Lung (tissue), 11 donors: ENCODE measurements at regions not wholly inside any gene's neighbourhood (a gene's known extent, or its start where the extent isn't known, plus 50 kb on each side); places are given as distances from the start of the nearest gene placed in this dataset.

ENCODE experiments used
- ATAC-seq: fragments of 200-7000 bp; cut with Tn5 transposase; one replicate; pipeline ENCODE4 v1.9.1; 2020; ENCODE audit warnings: moderate number of reproducible peaks; ENCODE audit not compliant: insufficient read depth, low FRiP score
- DNase-seq, 3 donors: peaks; one replicate each; pipeline ENCODE4 v3.0.0-alpha.2; 2013 to 2017
- H3K27ac ChIP-seq, 2 donors: one replicate each; pipeline ENCODE4 v1.5.1; 2013; ENCODE audit warnings: mild to moderate bottlenecking in 2 of 2, moderate library complexity in 2 of 2, control low read depth in 1 of 2, inconsistent platforms in 1 of 2, low read depth in 1 of 2, low read length in 1 of 2
- H3K27me3 ChIP-seq, 3 donors: one replicate each; pipeline ENCODE4 v1.5.1; 2013; ENCODE audit warnings: low read length in 2 of 3; ENCODE audit not compliant: control insufficient read depth in 3 of 3, insufficient read depth in 3 of 3
- H3K36me3 ChIP-seq, 4 donors: one replicate each; pipeline ENCODE4 v1.5.1; 2013; ENCODE audit warnings: low read length in 4 of 4, mild to moderate bottlenecking in 1 of 4, moderate library complexity in 1 of 4; ENCODE audit not compliant: control insufficient read depth in 4 of 4, insufficient read depth in 4 of 4
- H3K4me1 ChIP-seq, 5 donors: one replicate each; pipeline ENCODE4 v1.5.1; 2013; ENCODE audit warnings: low read length in 5 of 5, mild to moderate bottlenecking in 2 of 5, moderate library complexity in 1 of 5; ENCODE audit not compliant: control insufficient read depth in 5 of 5, insufficient read depth in 5 of 5
- H3K4me3 ChIP-seq: one replicate; pipeline ENCODE4 v1.5.1; 2013; ENCODE audit warnings: mild to moderate bottlenecking, control low read depth, moderate library complexity
- H3K9ac ChIP-seq, 2 donors: one replicate each; pipeline ENCODE4 v1.5.1; 2013; ENCODE audit warnings: low read length in 2 of 2, control low read depth in 1 of 2; ENCODE audit not compliant: insufficient read depth in 1 of 2
- H3K9me3 ChIP-seq, 4 donors: one replicate each; pipeline ENCODE4 v1.5.1; 2013; ENCODE audit warnings: low read length in 3 of 4, mild to moderate bottlenecking in 1 of 4, moderate library complexity in 1 of 4; ENCODE audit not compliant: control insufficient read depth in 4 of 4, insufficient read depth in 3 of 4
- WGBS, 2 donors: extraction: QIAGEN DNeasy Blood & Tissue Kit; methylation state at CpG; one replicate each; pipeline ENCODE4 v1.1.7; 2013; 5-methylcytosine and 5-hydroxymethylcytosine counted together
- TF ChIP-seq, protein P1 (sequence below): IDR thresholded peaks from 2 replicates; pipeline ENCODE4 v1.5.1; 2012; ENCODE audit warnings: mild to moderate bottlenecking; ENCODE audit errors: control extremely low read depth, extremely low read depth
- donor health status: control.
- donor health status: control.
- donor health status: Bipolar disorder and iron deficiency.
- donor health status: healthy.
- donor health status: DM: yes; HTN: yes; CAD: no.

DNA sequence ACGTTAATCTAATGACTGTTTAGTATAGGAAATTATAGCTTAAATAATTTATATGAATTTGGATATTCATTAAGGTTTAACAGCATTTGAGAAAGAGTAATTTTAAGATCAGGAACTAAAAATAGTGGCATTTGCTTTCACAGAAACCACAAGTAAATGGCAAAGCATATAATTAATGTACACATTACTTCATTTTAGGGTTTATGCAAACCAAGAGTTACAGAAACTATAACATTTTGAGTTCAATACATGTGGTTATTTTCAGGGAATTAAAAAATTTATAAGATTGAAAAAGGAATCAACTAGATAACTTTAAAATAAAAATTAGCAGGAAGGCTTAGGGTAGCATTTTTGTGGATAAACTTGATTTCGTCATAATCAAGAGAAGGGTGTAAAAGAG lies 151.7 kb upstream of the MIR17HG start:
- Histone ChIP-seq H3K27me3 (no peaks in the 10 kb centered on the region), H3K36me3 (no peaks in the 10 kb centered on the region), H3K9me3 (no peaks in the 10 kb centered on the region), H3K27ac (no peak overlapping the region), H3K4me3 (no peak overlapping the region), H3K9ac (no peak overlapping the region), H3K4me1 (no peaks in the 10 kb centered on the region)
- no peak for ATAC-seq
- TF ChIP-seq, protein P1, sequence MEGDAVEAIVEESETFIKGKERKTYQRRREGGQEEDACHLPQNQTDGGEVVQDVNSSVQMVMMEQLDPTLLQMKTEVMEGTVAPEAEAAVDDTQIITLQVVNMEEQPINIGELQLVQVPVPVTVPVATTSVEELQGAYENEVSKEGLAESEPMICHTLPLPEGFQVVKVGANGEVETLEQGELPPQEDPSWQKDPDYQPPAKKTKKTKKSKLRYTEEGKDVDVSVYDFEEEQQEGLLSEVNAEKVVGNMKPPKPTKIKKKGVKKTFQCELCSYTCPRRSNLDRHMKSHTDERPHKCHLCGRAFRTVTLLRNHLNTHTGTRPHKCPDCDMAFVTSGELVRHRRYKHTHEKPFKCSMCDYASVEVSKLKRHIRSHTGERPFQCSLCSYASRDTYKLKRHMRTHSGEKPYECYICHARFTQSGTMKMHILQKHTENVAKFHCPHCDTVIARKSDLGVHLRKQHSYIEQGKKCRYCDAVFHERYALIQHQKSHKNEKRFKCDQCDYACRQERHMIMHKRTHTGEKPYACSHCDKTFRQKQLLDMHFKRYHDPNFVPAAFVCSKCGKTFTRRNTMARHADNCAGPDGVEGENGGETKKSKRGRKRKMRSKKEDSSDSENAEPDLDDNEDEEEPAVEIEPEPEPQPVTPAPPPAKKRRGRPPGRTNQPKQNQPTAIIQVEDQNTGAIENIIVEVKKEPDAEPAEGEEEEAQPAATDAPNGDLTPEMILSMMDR, result no peak
- DNase-seq, result no peak
- WGBS, 2 donors, result 76 to 81% methylated on average over 2 of the region's 2 CpGs

DNA sequence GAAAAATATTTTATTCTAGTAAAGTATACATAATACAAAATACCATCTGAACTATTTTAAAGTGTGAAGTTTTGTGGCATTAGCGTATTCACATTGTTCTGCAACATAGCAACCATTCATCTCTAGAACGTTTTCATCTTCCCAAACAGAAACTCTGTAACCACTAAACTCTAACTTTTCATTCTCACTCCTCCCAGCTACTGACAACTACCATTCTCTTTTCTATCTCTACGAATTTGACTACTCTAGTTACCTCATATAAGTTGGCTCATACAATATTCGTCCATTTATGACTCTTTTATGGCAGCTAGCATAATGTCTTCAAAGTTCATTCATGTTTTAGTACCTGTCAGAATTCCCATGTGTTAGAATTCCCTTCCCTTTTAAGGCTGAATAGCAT lies 150.5 kb upstream of the MIR17HG start:
- 80 to 87% methylated on average over 4 of the region's 4 CpGs for WGBS, 2 donors
- Histone ChIP-seq H3K4me3 (no peak overlapping the region), H3K27me3 (no peaks in the 10 kb centered on the region), H3K36me3 (no peaks in the 10 kb centered on the region), H3K4me1 (no peaks in the 10 kb centered on the region), H3K9me3 (no peaks in the 10 kb centered on the region), H3K9ac (no peak overlapping the region), H3K27ac (no peak overlapping the region)
- ATAC-seq, result no peak
- TF ChIP-seq, protein P1, result no peak
- DNase-seq, result no peak

DNA sequence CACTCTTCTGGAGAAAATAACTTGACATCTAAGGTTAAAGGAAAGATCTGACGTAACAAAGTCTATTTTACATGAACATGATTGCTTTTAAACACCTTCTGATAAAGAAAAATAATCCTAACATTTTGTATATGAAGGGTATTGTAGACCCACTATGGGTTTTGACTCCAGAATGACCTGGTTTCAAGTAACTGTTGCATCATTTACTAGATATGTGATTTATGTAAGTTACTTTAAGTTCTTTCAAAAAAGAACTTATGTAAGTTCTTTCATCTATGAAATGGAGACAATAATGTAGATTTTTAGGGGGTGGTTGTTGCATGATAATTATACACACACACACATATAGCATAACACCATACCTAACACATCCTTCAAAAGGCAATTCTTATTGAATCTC lies 147.6 kb upstream of the MIR17HG start:
- H3K9ac ChIP-seq, result no peak overlapping the region
- H3K4me1 ChIP-seq, result peaks cover 0 to 4% (median 0%) of the 10 kb centered on the region in 5 donors
- 90 to 96% methylated on average over 1 of the region's 1 CpG for whole genome bisulfite sequencing, 2 donors
- TF ChIP-seq, protein P1, result no peak
- H3K4me3 ChIP-seq, result no peak overlapping the region
- no peaks in the 10 kb centered on the region for H3K27me3 ChIP-seq
- H3K9me3 ChIP-seq, result no peaks in the 10 kb centered on the region
- DNase-seq (no peak), ATAC-seq (no peak)
- H3K27ac ChIP-seq, result no peak overlapping the region
- no peaks in the 10 kb centered on the region for H3K36me3 ChIP-seq

DNA sequence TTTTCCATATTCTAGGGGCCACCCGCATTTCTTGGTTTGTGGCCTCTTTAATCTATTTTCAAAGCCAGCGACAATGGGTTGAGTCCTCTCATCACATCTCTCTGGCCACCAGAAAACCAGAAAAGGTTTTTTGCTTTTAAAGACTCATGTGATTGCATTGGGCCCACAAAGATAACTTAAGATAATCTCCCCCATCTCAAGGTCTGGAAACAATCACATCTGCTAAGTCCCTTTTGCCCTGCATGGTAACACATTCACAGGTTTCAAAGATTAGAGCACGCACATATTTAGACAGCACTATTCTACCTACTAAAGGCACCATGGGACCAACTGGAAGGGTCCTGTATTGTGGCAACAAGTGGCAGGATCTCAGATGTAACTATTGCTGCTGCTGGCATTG lies 147.0 kb upstream of the MIR17HG start:
- DNase-seq (no peak), ATAC-seq (no peak)
- H3K4me3 ChIP-seq, result no peak overlapping the region
- no peak overlapping the region for H3K27ac ChIP-seq
- no peaks in the 10 kb centered on the region for H3K27me3 ChIP-seq
- H3K9ac ChIP-seq, result no peak overlapping the region
- H3K4me1 ChIP-seq, result peaks cover 0 to 4% (median 0%) of the 10 kb centered on the region in 5 donors
- H3K9me3 ChIP-seq, result no peaks in the 10 kb centered on the region
- H3K36me3 ChIP-seq, result no peaks in the 10 kb centered on the region
- TF ChIP-seq, protein P1, result no peak
- 76 to 93% methylated on average over 3 of the region's 3 CpGs for WGBS, 2 donors
